GM10266 (cell line): ENCODE measurements at regions not wholly inside any gene's neighbourhood (a gene's known extent, or its start where the extent isn't known, plus 50 kb on each side); places are given as distances from the start of the nearest gene placed in this dataset.
"Not testable (repeated sequence)": the region's sequence is repeated elsewhere in the genome, so short reads cannot be mapped to it uniquely, and the experiment has no call there.

Experiments used
- DNase-seq: peaks from one replicate; pipeline ENCODE4 v3.0.0; 2012; ENCODE audit errors: extremely low spot score
- CTCF ChIP-seq: IDR thresholded peaks from 2 replicates; pipeline ENCODE4 v1.5.1; 2012; ENCODE audit warnings: mild to moderate bottlenecking, low read depth; ENCODE audit not compliant: control insufficient read depth, insufficient read depth; ENCODE audit errors: missing control alignments

DNA sequence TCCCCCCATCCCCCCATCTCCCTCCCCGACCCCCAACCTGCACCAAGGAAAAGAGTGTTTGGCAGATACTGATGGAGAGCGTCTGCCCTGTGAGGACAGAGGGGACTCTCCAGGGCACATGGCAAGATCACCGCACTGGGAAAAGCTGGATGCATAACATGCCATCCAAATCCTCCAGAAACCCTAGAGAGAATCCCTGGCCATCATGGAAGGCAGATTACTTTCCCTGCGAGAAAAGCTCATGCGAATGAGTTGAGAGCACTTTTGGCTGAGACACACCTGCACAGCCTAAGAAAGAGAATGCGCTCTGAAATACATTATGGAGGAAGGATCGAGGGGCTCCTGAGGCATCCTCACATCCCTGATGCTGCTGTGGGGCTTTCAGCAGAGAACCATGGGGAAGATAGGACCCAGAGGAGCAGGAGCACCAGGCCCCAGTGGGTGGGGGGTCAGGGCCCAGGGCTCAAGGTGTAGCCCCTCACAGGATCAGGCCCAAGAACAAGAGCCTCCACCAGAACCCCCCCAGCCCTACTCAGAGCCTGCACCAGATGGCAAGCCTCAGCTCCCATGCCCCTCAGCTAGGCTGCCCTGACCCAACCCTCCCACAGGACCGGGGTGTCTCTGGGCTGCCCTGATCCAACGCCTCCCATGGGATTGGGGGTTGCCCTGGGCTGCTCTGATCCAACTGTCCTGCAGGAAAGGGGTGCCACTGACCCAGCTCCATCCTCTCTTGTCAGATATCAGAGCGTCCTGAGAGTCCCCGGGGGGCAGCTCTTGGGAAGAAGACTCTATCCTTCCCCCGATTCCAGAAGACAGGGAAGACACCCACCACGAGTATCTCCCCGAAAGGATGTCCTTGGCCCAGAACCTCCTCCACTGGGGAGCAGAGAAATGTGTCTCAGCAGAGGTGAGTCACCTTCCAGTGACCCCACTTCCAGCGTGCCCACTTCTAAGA is 153.4 kb downstream of the NDUFA10 start:
- no peak for DNase-seq
- TF ChIP-seq CTCF = no peak

DNA sequence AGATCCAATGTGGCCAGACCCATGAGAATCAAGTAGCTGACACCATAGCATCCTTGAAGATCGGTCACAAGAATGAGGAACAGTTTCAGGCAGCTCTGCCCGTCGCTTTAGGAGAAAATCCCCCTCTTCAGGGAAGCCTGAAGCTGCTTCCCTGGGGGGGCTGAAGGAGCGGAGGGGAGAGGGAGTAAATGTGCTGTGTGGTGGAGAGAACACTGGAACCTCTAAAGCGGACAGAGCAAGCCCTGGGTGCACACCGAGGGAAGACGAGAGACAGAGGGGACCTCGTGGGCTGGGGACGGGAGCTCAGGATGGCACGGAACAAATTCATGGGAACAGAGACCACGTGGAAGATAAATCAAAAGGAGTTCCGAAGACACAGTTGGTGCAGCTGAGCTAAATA is 154.3 kb downstream of the NDUFA10 start:
- no peak for TF ChIP-seq CTCF
- DNase-seq = no peak

DNA sequence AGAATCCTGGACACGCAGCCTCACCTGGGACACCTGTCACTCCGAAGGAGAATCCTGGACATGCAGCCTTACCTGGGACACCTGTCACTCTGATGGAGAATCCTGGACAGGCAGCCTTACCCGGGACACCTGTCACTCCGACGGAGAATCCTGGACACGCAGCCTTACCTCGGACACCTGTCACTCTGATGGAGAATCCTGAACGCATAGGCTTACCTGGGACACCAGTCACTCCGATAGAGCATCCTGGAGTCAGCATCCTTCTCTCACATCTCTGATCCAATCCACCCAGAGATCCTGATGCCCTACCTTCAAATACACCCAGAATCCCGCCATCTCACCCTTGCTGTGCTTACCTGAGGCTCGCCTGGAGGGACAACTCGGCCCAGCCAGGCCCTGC is 154.9 kb downstream of the NDUFA10 start:
- TF ChIP-seq CTCF = no peak
- no peak for DNase-seq

GRCh38 chr2:239869272-239870155 is 155.6 kb downstream of the NDUFA10 start:
- TF ChIP-seq CTCF = no peak

DNA sequence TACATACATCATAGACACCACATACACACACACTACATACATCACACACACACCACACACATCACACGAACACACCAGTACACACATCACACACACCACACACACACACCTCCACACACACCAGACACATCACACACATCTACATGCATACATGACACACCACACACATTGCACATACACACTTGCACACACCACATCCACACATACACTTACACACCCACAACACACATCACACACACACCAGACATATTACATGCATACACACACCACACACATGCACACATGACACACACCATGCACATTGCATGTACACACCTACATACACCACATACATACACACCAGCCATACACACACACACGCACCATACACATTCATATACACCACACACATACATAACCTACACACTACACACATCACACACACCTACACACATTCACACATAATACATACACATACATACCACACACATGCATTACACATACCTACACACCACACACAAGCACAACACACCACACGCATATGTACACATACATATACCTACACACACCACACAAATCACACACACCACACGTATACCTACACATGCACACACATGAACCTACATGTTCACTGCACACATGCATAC is 156.5 kb downstream of the NDUFA10 start:
- TF ChIP-seq CTCF = no peak

More at GRCh38 chr2:239869272-239870155, 155.6 kb downstream of the NDUFA10 start:
- DNase-seq = no peak

DNA sequence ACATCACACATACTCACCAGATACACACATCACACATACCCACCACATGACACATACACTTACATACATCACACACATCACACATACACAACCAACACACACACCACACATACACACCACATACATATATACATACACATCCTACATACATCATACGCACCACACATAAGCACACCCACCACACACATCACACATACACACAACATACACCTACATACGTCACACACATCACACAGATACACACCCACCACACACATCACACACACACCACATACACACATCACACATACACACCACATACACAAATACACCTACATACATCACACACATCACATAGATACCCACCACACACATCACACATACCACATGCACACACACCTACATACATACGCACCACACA is 158.4 kb downstream of the NDUFA10 start:
- no peak for TF ChIP-seq CTCF

More for the DNA sequence above, 156.5 kb downstream of the NDUFA10 start:
- DNase-seq = no peak

GRCh38 chr2:239866350-239866749 is 158.8 kb downstream of the NDUFA10 start:
- no peak for DNase-seq
- TF ChIP-seq CTCF = no peak

More for the DNA sequence above, 158.4 kb downstream of the NDUFA10 start:
- DNase-seq = no peak

- not testable (repeated sequence) for DNase-seq
Measured at GRCh38 chr2:239865856-239866255, 159.3 kb downstream of the NDUFA10 start.
